CD1c-positive myeloid dendritic cell (primary cell): ENCODE measurements at regions not wholly inside any gene's neighbourhood (a gene's known extent, or its start where the extent isn't known, plus 50 kb on each side); places are given as distances from the start of the nearest gene placed in this dataset.
"Not testable (repeated sequence)": the region's sequence is repeated elsewhere in the genome, so short reads cannot be mapped to it uniquely, and the experiment has no call there.

Source experiments
- DNase-seq: peaks from one replicate; pipeline ENCODE4 v3.0.0-alpha.2; 2016; ENCODE audit errors: extremely low spot score

DNA sequence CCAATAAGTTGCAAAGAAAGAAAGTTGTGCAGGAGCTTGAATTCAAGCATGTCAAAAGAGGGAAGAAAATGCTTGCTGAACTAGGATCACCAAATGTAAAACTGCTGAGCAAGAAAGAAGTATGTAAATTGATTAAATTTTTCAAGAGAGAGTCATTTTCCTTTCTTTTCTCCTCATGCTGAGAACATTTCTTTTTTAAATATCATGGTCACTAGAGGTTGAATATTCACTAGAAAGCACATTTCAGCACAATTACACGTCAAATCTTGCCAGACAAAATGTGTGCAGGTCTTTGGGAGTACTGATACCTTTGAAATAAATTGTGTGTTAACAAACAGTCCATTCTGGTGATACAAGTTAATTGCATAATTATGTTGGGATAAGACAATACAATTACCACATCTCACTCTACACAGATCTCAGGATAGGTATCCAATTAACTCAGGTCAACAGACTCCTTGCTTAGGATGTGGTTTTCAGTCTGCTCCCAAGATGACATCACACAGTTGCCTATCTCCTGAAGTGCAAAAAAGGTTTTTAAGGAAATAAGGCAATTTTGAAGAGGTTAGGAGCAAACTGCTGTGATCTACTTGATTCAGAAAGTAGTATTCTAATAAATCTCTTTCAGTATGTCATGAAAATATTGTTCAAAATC, 862.2 kb downstream of the RPS29 start:
- DNase-seq = no peak

DNA sequence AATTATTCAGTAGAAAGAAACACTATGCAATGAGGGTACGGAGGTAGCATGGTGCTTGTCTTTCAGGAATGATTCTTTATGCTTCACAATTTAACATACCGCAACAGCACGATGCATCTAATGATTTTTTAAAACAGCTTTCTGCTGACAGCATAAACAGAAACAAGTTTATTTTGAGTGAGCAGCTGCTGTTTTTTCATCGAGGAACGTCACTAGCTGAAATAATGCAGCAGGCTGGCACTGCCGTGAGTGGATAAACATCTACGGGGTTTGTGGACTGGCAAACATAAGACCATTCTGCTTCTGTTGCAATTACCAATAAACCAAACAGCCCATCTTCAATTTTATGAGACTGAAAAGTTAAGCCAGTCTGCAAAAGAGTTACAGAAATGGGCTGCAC, 871.8 kb downstream of the RPS29 start:
- no peak for DNase-seq

GRCh38 chr14:48710133-48710532, 876.0 kb downstream of the RPS29 start:
- DNase-seq = no peak

DNA sequence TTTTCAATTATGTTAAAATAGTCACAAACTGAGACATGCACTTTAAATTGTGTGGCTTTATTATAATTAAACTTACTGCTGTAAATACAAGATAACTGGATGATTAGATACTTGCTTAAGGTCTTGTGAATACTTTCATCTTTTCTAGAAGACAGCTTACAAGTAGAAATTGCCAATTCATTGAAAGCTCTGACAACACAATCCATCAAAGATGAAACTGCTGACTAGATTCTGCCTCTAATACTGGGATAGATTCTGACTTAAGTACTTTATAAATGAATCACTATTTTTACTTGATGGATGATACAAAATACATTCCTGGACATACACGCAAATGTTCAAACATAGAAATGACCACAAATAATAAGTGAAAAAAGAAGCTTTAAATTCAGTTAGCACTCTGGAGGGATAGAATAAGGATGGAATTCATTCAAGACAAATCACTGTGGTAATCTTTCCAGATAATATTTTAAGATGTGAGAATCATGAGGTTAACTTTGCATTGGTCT, 876.8 kb downstream of the RPS29 start:
- no peak for DNase-seq

DNA sequence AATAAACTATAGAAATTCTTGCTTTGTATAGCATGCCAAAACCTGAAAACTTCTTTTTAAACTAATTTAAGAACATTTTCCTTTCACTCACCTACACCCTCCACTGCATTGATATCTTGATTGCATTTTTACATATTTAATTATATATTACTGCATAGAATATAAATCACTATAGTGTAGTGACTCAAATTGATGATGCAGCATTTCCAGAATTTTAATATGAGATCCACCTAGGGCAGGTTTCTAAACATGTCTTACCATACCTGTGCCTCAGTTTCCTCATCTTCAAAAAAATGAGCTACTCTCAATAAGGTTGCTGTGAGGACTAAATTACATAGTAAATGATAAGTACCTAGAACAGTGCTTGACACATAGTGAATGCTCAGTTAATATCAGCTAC, 881.5 kb downstream of the RPS29 start:
- DNase-seq = no peak

DNA sequence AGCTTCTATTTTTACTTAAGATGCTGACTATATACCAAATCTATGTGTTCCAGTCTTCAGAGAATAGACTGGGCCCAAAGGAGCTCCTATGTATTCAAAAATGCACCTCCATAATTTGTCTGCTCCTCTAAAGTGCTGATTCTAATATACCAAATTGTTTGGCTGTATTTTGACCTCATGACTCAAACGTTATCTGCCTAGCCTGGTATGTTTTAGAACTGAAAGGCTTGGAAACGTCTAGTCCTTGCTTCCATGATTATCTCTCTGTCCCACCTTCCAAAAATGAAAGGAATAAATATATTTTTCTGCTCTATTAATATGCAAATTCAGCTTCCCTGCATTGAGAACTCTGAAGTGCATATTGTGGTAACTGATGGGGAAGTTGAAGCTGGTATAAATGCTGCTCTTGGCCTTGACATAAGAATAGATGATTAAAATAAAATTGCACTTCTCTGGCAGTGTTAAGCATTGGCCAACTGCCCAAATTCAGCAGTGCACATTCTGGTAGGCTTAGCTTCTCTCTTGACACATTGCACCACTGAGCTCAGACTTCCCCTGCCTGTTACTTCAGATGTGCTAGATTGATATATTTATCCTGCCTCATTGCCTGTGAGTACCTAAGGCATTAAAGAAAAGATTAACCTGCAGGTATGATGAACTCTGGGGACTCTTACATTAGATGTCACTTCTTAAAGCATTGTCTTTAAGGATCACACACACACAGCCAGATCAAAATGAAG, 882.3 kb downstream of the RPS29 start:
- DNase-seq = no peak

GRCh38 chr14:48697362-48697761, 888.8 kb downstream of the RPS29 start:
- DNase-seq = not testable (repeated sequence)

DNA sequence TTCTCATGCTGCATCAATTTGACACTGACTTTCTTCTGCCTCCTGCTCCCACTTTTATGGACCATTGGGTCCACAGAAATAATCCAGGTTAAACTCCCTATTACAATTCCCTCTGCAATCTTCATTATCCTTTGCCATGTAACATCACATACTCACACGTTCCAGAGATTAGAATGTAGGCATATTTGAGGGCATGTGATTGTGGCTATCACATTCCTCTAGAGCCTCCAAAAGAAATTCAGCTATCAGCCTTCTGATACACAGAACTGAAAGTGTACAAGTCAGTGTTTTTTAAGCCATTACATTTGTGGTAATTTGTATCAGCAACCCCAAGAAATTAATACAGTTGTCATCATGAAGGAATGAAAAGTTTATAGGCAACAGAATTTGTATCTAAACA, 892.4 kb downstream of the RPS29 start:
- DNase-seq = no peak

GRCh38 chr14:48690349-48690748, 895.8 kb downstream of the RPS29 start:
- no peak for DNase-seq

GRCh38 chr14:48686650-48687049, 899.5 kb downstream of the RPS29 start:
- no peak for DNase-seq

GRCh38 chr14:48672506-48672905, 913.7 kb downstream of the RPS29 start:
- no peak for DNase-seq

DNA sequence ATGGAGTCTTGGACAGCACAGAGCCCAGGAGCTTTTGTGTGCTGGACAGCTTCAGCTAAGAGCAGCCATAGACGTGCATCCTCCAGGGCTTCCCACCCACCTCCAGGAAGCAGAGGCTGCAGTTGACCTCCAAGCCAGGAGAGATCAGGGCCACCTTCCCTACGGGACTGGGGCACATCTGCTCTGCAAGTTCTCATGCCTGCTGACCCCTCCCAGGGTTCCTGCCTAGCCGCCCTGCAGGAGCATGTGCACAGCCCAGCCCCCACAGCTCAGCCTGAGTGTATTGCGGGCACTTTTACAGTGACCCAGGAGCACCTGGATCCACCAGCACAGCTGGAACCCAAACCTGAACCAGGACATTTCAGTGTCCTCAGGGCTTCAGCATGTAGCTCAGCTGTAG, 915.2 kb downstream of the RPS29 start:
- DNase-seq = no peak

- DNase-seq = no peak
These were observed 920.9 kb downstream of the RPS29 start for GRCh38 chr14:48665077-48665784.

GRCh38 chr14:48643241-48643640, 942.9 kb downstream of the RPS29 start:
- no peak for DNase-seq

DNA sequence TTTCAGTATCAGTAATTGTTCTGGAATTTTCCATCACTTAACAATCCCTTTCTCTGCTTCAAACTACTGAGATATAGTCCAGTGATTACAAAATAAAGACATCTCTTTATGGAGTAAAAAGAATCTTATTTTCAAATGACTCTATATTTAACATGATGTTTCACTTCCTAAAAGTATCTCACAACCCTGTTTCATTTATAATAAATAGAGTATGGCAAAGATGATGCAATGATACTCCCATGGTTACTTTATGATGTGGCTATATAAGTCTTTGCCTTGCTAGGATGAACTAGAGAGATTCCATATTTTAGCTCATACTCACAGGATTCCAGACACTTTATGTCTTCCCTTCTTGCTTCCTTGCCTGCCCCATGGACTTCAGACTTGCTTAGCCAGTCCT, 953.5 kb upstream of the MDGA2 start:
- no peak for DNase-seq

GRCh38 chr14:48622980-48623379, 947.6 kb upstream of the MDGA2 start:
- no peak for DNase-seq

DNA sequence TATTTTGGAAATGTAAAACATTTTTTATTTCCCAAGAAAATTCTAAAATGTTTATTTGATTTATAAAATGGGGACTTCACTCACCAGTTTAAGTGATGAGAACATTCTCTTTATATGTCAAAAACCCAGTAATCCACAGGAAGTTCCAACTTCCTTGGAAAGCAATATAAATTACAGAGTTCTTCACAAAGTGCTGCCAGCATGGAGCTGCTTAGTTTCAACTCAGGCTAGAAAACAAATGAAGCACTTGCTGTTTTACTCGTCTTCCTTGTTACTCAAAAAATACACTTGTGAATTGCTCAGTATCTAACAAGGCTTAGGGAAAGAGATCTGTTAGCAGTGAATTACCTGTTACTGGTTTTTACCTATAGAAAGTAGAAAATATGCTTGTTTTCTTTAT, 942.7 kb upstream of the MDGA2 start:
- DNase-seq = no peak

- no peak for DNase-seq
These were observed 941.5 kb upstream of the MDGA2 start for GRCh38 chr14:48616931-48617330.

GRCh38 chr14:48615618-48616017, 940.2 kb upstream of the MDGA2 start:
- no peak for DNase-seq

DNA sequence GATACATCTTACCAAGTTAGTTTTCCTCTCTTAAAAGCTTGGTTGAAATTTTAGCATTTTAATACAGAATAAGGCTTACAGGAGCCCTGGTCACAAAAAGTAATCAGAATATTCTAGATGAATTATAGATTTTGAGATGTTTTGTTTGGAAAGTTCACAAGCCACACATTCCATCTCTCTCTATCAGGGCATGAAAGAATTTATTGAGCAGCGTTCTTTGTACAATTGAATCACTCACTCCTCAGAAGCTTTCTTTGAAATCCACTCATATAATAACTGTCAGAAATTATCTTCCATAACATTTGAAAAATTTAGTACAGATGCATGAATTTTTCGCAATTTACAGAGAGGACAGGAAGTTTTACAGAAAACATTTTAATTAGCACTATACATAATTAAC, 938.6 kb upstream of the MDGA2 start:
- no peak for DNase-seq

DNA sequence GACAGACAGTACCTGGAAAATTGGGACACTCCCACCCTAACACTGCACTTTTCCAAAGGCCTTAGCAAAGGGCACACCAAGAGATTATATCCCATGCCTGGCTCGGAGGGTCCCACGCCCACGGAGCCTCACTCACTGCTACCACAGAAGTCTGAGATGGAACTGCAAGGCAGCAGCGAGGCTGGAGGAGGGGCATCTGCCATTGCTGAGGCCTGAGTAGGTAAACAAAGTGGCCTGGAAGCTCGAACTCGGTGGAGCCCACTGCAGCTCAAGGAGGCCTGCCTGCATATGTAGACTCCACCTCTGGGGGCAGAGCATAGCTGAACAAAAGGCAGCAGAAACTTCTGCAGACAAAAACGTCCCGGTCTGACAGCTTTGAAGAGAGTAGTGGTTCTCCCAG, 931.6 kb upstream of the MDGA2 start:
- DNase-seq = not testable (repeated sequence)

- DNase-seq = no peak
These were observed 923.1 kb upstream of the MDGA2 start for GRCh38 chr14:48598458-48598857.

- no peak for DNase-seq
These were observed 910.7 kb upstream of the MDGA2 start for GRCh38 chr14:48586099-48586498.
